D721Med (cell line): ENCODE measurements at regions not wholly inside any gene's neighbourhood (a gene's known extent, or its start where the extent isn't known, plus 50 kb on each side); places are given as distances from the start of the nearest gene placed in this dataset.

ENCODE experiments used
- DNase-seq: peaks from one replicate; pipeline ENCODE4 v3.0.0; 2011; ENCODE audit warnings: low spot score; ENCODE audit not compliant: insufficient read length
- FAIRE-seq: peaks from 2 replicates; lab custom pipeline; 2011; peaks lifted over from hg19 to GRCh38; lab: Jason Lieb, UNC
- CTCF ChIP-seq: IDR thresholded peaks from 2 replicates; pipeline ENCODE4 v1.5.1; 2012; ENCODE audit warnings: mild to moderate bottlenecking, control low read depth; ENCODE audit not compliant: insufficient read depth; ENCODE audit errors: missing control alignments

GRCh38 chr6:140366991-140367390, 992.5 kb upstream of the CITED2 start:
- FAIRE-seq (no peak), DNase-seq (no peak)
- no peak for TF ChIP-seq CTCF

- no peak for DNase-seq
- FAIRE-seq = no peak
- no peak for TF ChIP-seq CTCF
These were observed 990.5 kb upstream of the CITED2 start for GRCh38 chr6:140364916-140365315.

GRCh38 chr6:140360651-140361050, 986.2 kb upstream of the CITED2 start:
- TF ChIP-seq CTCF = no peak
- DNase-seq = no peak
- no peak for FAIRE-seq

GRCh38 chr6:140355476-140355875, 981.0 kb upstream of the CITED2 start:
- no peak for DNase-seq

GRCh38 chr6:140354296-140354695, 979.8 kb upstream of the CITED2 start:
- DNase-seq (no peak), FAIRE-seq (no peak)

More at GRCh38 chr6:140355476-140355875, 981.0 kb upstream of the CITED2 start:
- FAIRE-seq = no peak
- TF ChIP-seq CTCF = no peak

GRCh38 chr6:140353536-140353935, 979.1 kb upstream of the CITED2 start:
- DNase-seq (no peak), FAIRE-seq (no peak)
- no peak for TF ChIP-seq CTCF

More at GRCh38 chr6:140354296-140354695, 979.8 kb upstream of the CITED2 start:
- TF ChIP-seq CTCF = no peak

GRCh38 chr6:140346428-140346827, 972.0 kb upstream of the CITED2 start:
- FAIRE-seq = no peak
- no peak for TF ChIP-seq CTCF
- DNase-seq = no peak
